HG02943 (cell line): ENCODE measurements at regions not wholly inside any gene's neighbourhood (a gene's known extent, or its start where the extent isn't known, plus 50 kb on each side); places are given as distances from the start of the nearest gene placed in this dataset.

Experiments used
- ATAC-seq: cut with Tn5 transposase; IDR thresholded peaks from one replicate; pipeline ENCODE4 v1.9.1; 2021; ENCODE audit warnings: mild to moderate bottlenecking, low read depth, moderate library complexity; ENCODE audit not compliant: unreplicated experiment

DNA sequence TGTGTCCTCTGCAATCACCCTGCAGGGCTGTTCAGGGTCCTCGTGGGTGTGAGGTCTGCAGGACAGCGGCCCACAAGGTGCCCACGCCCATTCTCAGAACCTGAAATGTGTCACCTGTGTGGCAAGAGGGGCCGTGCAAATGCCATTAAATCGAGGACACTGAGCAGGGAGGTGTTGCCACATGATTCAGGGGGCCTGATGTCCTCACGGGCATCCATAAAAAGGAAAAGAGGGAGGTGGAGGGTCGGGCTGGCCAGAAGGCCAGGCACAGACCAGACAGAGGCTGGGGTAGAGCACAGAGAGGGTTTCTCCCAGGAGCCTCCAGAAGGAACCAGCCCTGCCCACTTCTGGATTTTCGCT, 239.6 kb downstream of the ERMARD start:
- ATAC-seq = no peak

DNA sequence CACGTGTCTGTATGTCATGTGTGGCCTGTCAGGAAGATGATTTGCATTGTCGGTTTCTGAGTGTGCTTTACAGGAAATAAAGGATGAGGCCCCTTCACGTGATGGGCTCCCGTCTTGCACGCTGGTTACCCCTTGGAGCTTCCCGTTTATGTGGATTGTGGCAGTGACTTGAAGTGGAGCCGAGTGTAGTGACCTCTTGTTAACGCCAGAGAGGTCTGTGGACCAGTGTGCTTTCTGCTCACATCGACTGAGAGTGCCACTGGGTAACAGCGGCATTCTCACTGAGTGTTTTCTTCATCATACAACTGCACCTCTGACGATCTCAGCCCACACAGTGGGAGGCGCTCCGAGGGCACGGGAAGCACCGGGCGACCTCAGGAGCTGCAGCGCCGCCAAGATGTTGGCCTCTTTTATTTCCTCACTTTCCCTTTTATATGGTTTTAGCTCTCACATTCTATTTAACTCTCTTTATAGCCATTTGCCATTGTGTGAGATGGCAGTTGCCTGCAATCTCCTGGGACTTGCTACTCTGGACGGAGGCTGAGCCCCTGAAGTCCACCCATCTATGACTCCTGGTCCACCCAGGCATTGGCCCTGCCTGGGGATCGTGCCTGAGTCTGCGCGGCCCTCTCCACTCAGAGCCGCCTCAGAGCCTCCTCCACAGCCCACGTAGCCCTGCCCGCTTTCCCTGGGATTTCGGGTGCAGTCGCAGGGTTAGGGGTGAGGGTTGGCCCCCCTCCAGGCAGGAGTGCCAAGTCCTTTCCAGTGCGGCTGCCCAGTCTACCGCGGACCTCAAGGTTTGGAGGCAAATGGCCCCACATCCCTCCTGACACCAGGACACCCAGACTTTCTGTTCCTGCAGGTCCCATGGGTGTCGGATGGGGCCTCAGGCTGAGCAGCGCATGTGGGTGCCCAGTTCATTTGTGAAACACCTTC, 238.9 kb downstream of the ERMARD start:
- no peak for ATAC-seq

DNA sequence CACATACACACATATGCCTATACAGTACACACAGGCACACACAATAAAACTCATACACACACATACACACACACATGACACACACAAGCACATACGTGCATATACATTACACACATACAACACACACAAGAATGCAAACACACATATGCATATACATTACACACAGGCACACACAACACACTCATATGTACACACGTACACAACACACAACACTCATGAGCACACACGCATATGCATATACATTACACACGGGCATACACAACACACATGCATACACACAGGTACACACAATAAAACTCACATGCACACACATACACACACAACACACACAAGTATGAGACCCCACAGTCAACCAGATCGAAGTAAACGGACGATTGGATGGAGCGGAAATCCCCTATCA, 238.2 kb downstream of the ERMARD start:
- no peak for ATAC-seq

DNA sequence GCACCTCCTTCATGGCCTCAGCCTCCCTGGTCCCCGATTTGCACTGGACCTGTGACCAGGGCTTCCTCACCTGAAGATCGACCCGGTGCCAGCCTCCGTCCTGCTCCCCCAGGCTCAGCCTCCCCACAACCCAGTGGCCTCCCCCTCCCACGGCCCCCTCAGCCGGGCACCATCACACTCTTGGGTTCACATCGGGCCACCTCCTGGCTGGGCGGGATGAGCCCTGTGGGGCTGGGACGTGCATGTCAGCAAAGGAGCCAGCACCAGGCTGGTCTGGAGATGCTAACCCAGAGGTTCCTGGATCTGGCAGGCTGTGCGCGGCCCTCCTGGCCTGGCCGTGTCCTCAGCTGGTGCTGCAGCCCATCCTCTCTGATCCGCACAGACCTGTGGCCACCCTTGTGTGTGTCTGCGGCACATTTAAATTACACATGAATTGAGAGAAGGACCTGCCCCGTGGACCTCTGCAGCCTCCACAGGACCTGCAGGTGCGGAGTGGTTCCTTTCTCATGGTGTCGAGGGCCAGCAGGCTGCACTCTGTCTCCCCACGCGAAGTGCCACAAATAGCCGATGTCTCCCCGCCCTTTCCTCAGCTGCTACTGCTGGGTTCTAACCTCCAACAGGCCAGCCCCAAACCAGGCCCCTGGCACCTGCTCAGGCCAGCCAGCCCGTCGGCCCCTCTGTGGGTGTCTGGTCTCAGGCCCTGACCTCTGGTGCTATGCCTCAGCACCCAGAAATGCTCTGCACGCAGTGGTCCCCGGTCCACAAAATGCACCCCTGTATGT, 237.5 kb downstream of the ERMARD start:
- no peak for ATAC-seq

DNA sequence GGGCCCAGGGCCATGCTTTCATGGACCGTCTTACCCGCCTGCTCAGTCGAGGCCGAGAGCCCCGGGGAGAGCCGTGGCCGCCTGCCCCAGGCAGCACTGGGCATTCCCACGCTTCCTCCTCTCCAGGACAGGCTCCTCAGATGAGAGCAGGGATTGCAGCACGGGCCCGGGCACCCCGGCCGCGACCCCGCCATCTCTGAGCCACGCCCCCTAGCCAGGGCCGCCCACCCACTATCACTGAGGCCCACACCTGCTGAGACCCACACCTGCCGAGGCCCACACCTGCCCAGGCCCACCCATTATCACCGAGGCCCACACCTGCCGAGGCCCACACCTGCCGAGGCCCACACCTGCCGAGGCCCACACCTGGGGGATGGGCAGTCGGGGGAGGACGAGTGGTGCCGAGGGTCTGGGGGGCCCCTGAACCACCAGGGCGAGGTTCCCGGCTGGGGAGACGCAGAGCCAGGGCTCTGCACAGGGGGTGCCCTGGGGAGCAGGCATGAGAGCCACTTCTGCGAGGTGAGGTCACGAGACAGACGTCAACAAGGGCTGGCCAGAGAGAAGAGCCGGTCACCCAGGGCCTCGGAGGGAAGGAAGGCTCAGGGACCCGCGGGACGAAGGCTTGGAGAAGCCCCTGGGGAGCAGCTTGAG, 235.6 kb downstream of the ERMARD start:
- no peak for ATAC-seq

DNA sequence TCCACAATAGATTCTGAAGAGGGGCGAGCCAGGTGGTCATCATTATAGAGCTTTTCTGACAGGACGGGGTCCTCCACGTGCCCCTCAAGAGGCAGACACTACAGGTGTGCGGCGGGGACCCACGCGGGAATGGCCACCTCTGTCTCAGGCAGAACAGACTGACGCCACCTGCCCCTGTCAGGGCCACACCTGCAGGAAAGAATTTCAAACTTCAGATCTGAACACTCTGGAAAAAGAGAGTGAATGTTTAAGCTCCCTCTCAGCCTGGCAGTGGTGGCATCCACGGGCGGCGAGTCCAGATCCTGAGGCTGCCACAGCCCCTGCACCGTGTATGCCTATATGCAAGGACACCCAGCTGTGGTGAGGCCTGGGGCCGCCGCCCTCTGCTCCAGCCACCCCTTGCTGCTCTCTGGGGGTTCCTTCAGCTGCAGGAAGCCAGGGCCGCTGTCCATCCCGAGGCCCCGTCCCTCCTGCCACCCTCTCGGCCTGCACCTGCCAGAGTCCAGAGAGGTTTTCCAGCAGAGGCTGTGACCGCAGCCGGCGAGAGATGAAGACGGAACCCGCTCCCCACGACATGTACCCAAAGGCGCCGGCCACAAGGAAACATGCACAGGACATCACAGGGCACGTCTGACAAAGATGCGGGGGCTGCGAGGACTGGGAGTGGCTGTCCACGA, 234.9 kb downstream of the ERMARD start:
- no peak for ATAC-seq

DNA sequence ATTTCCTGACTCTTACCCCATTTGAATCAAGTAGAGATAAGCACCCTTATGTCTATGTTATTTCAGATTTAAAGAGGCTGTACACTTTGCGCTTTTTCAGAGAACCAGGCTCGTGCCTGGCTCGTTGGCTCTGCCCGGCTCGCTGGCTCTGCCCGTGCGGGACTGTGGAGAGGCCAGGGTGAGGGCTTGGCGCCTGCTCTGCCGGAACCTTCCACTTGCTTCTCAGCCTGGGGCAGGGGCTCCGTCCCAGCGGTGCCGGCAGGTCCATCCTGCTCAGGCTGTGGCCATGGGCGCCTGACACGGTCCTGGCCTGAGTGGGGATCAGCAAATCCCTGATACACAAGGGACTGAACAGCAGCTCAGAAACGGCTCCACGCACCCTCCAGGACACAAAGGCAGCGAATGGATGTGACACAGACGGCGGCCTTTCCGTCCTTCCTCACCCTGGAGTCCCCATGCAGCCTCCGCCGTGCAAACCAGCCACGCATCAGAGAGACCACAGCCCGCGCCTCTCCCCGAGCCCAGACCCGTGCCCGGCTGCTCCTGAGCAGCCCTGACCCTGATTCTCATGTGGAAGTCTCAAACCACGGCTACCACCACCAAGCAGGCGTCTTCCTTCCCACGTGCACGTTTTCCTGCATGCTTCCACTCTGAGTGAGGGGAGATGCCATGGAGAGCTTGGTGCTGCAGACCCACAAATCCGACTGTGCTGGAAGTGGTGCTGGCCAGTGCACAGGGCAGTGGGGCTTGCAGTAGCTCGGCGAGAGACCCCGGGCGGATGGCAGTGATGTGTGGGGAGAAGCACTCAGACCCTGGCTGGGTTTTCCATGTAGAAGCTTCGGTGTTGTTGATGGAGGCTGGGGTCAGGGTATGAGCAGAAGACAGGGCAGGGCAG, 233.9 kb downstream of the ERMARD start:
- no peak for ATAC-seq

DNA sequence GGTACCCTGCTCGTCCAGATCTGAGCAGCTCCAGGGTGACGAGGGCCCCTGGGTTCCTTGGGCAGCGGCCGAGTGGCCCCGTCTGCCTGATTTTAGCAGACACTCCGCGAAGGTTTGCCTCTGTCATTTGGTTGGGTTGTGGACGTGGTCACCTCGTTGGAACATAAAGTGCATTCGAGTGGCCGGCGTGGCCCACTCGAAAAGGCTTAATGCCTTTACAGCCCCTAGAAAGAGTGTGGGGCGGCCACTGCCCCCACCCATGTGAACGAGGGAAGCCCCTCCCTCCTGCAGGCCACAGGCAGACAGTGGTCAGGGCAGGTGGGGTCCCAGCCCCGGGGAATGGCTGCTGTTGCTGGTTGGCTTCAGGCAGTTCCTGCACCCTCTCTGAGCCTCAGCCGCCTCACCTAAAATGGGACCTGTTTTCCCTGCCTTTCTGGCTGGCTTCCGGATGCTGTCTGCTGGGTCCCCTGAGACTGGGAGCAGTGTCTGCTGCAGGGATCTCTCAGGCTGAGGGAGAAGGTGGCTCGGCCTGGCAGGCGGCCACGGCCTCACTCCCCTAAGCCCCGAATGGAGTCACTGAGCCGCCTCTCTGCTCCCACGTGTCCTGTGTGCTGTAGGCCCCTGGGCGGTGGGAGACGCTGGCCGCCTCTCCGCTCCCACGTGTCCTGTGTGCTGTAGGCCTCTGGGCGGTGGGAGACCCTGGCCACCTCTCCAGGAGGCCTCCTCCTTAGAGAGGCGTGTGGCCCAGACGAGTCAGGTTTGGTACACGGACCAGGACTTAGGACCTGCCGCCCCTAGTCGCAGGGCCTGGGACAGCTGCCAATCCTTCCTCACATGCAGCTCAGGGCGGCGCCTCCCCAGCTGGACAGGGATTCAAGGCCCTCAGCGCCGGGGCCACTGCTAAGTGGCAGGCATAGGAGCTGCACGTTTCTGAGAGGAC, 233.0 kb downstream of the ERMARD start:
- no peak for ATAC-seq

DNA sequence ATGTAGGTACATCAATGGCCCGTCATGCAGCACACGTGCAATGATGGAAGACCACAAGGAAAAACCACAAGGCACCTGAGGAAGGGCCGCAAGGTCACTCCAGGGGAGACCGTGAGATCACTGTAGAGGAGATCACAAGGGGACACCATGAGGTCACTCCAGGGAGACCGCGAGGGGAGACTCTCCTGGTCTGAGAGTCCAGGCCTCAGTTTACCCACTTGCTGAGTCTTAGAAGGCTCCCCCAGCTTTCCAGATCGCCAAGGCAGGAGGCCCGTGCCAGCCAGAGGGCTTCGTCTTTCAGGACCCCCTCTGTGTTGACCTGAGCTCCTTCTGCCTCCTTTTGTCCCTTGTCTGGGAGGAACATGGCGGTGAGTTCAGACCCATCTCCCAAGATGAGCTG, 232.2 kb downstream of the ERMARD start:
- no peak for ATAC-seq

DNA sequence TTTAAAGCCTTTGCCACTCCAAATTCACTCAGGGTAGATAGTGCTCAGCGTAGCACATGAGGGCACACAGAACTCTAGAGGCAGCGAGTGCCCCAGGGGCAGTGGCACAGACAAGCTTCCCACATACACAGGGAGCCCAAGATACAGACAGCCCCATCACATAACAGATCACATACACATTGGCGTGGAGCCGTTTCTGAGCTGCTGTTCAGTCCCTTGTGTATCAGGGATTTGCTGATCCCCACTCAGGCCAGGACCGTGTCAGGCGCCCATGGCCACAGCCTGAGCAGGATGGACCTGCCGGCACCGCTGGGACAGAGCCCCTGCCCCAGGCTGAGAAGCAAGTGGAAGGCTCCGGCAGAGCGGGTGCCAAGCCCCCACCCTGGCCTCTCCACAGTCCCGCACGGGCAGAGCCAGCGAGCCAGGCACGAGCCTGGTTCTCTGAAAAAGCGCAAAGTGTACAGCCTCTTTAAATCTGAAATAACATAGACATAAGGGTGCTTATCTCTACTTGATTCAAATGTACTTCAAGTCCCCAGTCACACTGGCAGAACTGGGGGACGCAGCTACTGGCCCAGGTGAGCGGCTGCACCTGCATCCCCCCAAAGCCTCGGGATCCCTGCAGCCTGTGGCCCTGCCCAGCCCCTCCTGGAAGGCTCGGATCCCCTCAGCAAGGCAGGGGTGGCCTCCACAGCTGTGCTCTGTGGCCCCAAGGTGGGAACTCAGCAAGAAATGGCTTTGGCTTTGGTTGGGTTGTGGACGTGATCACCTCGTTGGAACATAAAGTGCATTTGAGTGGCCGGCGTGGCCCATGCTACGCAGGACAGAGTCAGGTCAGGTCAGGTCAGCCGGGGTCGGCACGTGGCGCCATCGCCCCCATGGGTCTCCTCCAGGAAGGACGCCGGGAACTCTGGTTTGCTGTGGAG, 231.3 kb downstream of the ERMARD start:
- ATAC-seq = no peak

DNA sequence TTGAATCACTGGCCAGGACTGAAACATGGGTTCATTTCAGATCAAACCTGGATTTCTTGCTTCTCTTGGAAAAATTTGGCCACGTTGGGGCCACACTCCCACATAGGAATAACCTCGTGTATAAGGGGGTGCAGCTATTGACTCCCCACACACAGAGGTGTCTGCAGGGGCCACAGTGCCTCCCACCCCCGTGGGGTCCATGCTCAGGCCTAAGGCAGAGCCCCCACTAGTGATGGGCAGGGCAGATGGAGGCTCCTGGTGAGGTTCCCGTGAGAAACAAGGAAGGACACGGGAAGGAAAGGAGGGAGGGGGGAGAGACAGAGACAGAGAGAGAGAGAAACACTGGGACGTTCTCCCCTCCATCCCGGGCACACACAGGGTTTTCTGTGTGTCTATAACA, 230.5 kb downstream of the ERMARD start:
- ATAC-seq = no peak

DNA sequence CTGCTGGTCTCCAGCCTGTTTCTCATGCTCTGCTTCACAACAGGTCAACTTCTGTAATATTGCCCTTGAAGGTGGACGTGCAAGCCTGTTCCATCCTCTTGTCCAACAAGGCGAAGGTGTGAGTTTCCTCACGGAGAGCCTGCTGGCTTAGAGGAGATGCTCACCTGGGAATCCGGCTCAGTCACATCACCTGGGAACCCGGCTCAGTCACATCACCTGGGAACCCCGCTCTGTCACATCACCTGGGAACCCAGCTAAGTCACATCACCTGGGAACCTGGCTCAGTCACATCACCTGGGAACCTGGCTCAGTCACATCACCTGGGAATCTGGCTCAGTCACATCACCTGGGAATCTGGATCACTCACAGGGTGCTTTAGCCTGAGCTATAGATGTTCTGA, 230.1 kb downstream of the ERMARD start:
- no peak for ATAC-seq

DNA sequence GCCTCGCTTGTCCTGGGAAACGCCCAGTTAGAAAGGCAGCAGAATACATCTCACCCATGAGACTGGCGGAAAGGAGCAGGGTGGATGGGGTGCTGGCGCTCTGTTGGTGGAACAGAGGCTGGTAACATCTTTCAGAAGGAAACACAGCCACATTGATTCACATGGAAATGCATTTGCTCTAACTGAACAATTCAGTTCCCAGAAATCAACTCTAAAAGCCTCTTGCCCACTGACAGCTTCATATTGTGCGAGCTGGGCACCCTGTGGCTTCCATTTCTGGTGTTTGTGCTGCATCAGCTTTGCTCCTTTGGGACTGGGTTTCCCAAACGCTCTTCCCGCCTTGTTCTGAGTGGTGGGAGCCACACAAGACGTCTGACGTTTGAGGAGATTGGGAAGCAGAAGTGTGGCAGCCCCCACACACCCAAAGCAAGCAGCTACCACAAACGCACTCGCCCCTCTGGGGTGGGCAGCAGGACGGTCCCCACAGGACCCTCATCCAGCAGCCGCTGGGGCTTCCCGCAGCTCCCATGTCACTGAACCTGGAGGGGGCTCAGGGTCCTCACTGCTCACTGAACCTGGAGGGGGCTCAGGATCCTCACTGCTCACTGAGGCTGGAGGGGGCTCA, 229.5 kb downstream of the ERMARD start:
- no peak for ATAC-seq

DNA sequence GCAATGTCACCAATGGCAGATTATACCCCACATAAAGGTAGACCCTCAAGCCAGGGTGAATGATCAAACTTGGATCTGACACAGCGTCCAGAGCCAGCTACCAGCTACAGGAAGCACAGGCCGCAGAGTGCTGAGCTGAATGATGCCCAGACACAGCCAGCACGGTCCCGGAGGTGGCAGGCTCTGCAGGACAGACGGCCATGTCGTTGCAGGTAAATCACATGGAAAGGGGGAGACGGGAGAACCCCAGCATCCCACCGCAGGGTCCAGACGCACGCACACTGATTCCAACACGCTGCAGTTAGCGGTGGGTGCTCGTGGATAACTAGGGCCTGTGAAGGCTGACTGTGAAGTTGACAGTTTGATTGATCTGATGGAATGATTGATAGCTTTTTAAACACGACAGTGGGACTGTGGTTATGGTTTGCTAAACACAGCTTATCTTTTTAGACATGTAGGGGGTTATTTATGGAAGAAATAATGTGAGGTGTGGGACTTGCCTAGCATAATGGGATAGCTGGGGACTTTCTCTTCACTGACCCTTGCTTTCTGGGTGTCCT, 228.5 kb downstream of the ERMARD start:
- no peak for ATAC-seq

DNA sequence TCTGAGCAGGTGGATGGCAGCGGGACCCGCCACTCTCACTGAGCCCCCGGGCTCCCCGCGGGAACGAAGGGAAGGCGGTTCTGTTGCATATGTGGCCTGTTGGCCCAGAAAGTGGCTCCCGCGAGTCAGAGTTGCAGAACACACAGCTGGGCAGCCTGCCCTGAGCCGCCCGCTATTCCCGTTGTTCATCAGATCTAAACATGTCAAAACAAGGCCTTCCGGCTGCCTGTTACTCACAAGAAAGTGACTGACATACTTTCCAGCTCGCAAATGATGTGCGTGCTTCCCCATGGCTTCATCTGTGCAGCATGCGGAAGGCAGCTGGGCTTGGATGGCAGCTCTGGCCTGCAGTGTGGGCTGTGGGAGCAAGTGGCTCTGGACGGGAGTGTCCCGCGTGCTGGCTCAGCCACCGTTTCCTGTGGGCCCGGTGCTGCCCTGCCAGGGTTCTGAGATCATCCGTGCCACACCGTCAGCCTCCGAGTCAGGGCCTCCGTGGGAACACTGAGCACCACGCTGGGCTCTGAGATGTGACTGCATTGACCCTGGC, 227.3 kb downstream of the ERMARD start:
- no peak for ATAC-seq

DNA sequence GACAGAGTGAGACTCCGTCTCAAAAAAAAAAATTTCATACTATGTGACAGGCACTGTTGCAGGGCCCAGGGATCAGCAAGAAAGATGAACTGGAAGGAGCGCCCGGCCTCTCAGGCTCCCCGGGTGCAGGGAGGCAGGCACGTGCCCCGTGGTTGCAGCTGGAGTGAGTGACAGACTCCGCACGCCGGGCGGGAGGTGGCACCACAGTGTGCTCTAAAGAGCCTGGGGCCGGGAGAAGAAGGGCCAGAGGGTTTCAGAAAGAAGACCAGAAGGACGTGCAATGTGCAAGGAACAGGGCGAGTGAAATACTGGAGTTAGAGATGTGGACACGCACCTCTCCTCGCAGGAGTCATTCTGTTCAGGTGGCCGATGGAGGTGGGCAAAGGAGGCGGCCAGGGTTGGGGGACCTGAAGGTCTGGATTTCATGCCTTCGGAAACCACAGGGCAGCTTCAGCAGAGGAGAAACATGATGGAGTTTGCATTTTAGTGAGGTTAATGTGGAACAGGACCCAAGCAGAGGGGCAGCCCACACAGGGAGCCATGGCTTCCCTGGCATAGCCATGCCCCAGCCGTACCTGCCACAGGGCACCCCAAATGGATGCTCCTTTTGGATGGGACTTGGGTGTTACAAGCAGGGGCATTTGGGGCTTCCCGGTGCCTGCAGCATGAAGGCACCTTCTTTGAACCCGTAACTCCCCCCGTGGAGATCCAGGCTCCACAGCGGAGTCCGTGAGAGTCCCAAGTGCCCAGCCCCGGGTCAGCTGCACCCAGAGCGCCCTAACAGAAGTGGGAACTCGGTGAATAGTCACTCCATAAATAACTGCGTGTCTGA, 226.2 kb downstream of the ERMARD start:
- no peak for ATAC-seq
